Natural killer cell (primary cell): ENCODE measurements at regions not wholly inside any gene's neighbourhood (a gene's known extent, or its start where the extent isn't known, plus 50 kb on each side); places are given as distances from the start of the nearest gene placed in this dataset.

Experiments used
- ATAC-seq, 3 donors: fragments of 150-1000 bp in 2 of 3; fragments of 200-7000 bp in 1 of 3; cut with Tn5 transposase; 1 replicate in 1 of 3; 2 replicates in 2 of 3; pipeline ENCODE4 v1.10.0; 2021; ENCODE audit warnings: mild to moderate bottlenecking in 2 of 3, moderate library complexity in 2 of 3
- DNase-seq, 2 donors: peaks; one replicate each; pipeline versions ENCODE4 v3.0.0 to v3.0.0-alpha.2; 2013 to 2021; ENCODE audit warnings: mixed read lengths in 1 of 2
- H3K27ac ChIP-seq: one replicate; pipeline ENCODE4 v1.5.1; 2013; ENCODE audit warnings: mild to moderate bottlenecking, low read length
- H3K27me3 ChIP-seq: one replicate; pipeline ENCODE4 v1.6.1; 2013; ENCODE audit warnings: low read length; ENCODE audit not compliant: control insufficient read depth, insufficient read depth
- H3K36me3 ChIP-seq: one replicate; pipeline ENCODE4 v1.6.1; 2013; ENCODE audit warnings: low read length; ENCODE audit not compliant: control insufficient read depth, insufficient read depth
- H3K4me1 ChIP-seq: one replicate; pipeline ENCODE4 v1.6.1; 2013; ENCODE audit warnings: low read length; ENCODE audit not compliant: control insufficient read depth, insufficient read depth
- H3K4me3 ChIP-seq: one replicate; pipeline ENCODE4 v1.5.1; 2013; ENCODE audit warnings: low read length
- H3K9me3 ChIP-seq: one replicate; pipeline ENCODE4 v1.6.1; 2013; ENCODE audit warnings: low read length; ENCODE audit not compliant: control insufficient read depth, insufficient read depth
- H3K27ac Mint-ChIP-seq, 2 donors: one replicate each; pipeline ENCODE4 v1.8.0; 2022; ENCODE audit warnings: mild to moderate bottlenecking in 2 of 2, mixed read lengths in 2 of 2, moderate library complexity in 1 of 2
- H3K27me3 Mint-ChIP-seq, 2 donors: one replicate each; pipeline ENCODE4 v1.8.0; 2022; ENCODE audit warnings: low read depth in 2 of 2, mixed read lengths in 2 of 2
- H3K36me3 Mint-ChIP-seq: one replicate; pipeline ENCODE4 v1.8.0; 2022; ENCODE audit warnings: mixed read lengths
- H3K4me1 Mint-ChIP-seq, 2 donors: one replicate each; pipeline ENCODE4 v1.8.0; 2022; ENCODE audit warnings: mixed read lengths in 2 of 2
- H3K4me3 Mint-ChIP-seq: one replicate; pipeline ENCODE4 v1.8.0; 2022; ENCODE audit warnings: mild to moderate bottlenecking, moderate library complexity, mixed read lengths
- H3K9me3 Mint-ChIP-seq, 2 donors: one replicate each; pipeline ENCODE4 v1.8.0; 2022; ENCODE audit warnings: mixed read lengths in 2 of 2
- CTCF ChIP-seq: fragments of 200-600 bp; IDR thresholded peaks from one replicate; pipeline ENCODE4 v1.8.0; 2022; ENCODE audit warnings: antibody characterized with exemption
- WGBS: methylation state at CpG from one replicate; pipeline ENCODE4 v1.1.7; 2013; ENCODE audit warnings: missing lambda C conversion rate; ENCODE audit not compliant: insufficient coverage; 5-methylcytosine and 5-hydroxymethylcytosine counted together
- intact Hi-C: fragments of 100-400 bp; cut with micrococcal nuclease; formaldehyde crosslinking; loops from one replicate; pipeline ENCODE4 v1.14.2; 2022

GRCh38 chr18:76055578-76055977, 439.5 kb downstream of the ZNF516 start:
- intact Hi-C loops, result no loop called here
- Mint-ChIP-seq H3K36me3 (no peaks in the 10 kb centered on the region), H3K9me3 (no peaks in the 10 kb centered on the region), H3K27me3 (peaks cover 0 to 10% of the 10 kb centered on the region in 2 donors), H3K4me1 (no peaks in the 10 kb centered on the region), H3K27ac (no peak overlapping the region), H3K4me3 (no peak overlapping the region)
- TF ChIP-seq CTCF, result no peak
- Histone ChIP-seq H3K4me3 (no peak overlapping the region), H3K27me3 (no peaks in the 10 kb centered on the region), H3K9me3 (no peaks in the 10 kb centered on the region), H3K36me3 (no peaks in the 10 kb centered on the region), H3K27ac (no peak overlapping the region), H3K4me1 (no peaks in the 10 kb centered on the region)
- no peak for ATAC-seq
- WGBS, result 93% methylated on average over 7 of the region's 9 CpGs
- no peak for DNase-seq

GRCh38 chr18:76055025-76055424, 440.0 kb downstream of the ZNF516 start:
- Mint-ChIP-seq H3K27me3 (peaks cover 0 to 10% of the 10 kb centered on the region in 2 donors), H3K9me3 (no peaks in the 10 kb centered on the region), H3K4me3 (no peak overlapping the region), H3K4me1 (no peaks in the 10 kb centered on the region), H3K36me3 (no peaks in the 10 kb centered on the region), H3K27ac (no peak overlapping the region)
- Histone ChIP-seq H3K9me3 (no peaks in the 10 kb centered on the region), H3K4me3 (no peak overlapping the region), H3K27me3 (no peaks in the 10 kb centered on the region), H3K27ac (no peak overlapping the region), H3K4me1 (no peaks in the 10 kb centered on the region), H3K36me3 (no peaks in the 10 kb centered on the region)
- ATAC-seq (peak in 1 of 3 donors; percentile 49), DNase-seq (no peak)
- 90% methylated on average over 9 of the region's 9 CpGs for WGBS
- intact Hi-C loops, result no loop called here
- no peak for TF ChIP-seq CTCF

- Histone ChIP-seq H3K4me1 (no peaks in the 10 kb centered on the region), H3K4me3 (no peak overlapping the region), H3K36me3 (no peaks in the 10 kb centered on the region), H3K27ac (no peak overlapping the region), H3K27me3 (no peaks in the 10 kb centered on the region), H3K9me3 (no peaks in the 10 kb centered on the region)
- no peaks in the 10 kb centered on the region for H3K9me3 Mint-ChIP-seq
- 53% methylated on average over 5 of the region's 5 CpGs for WGBS
- ATAC-seq (no peak), DNase-seq (no peak)
- intact Hi-C loops, result no loop called here
- no peak overlapping the region for H3K27ac Mint-ChIP-seq
- no peak overlapping the region for H3K4me3 Mint-ChIP-seq
- TF ChIP-seq CTCF, result no peak
- no peaks in the 10 kb centered on the region for H3K36me3 Mint-ChIP-seq
- no peaks in the 10 kb centered on the region for H3K4me1 Mint-ChIP-seq
- H3K27me3 Mint-ChIP-seq, result peaks cover 0 to 10% of the 10 kb centered on the region in 2 donors
Observed at GRCh38 chr18:76054156-76054555, 440.9 kb downstream of the ZNF516 start.

GRCh38 chr18:76053551-76053950, 441.5 kb downstream of the ZNF516 start:
- H3K4me1 ChIP-seq, result no peaks in the 10 kb centered on the region
- H3K4me1 Mint-ChIP-seq, result no peaks in the 10 kb centered on the region
- intact Hi-C loops, result no loop called here
- DNase-seq (no peak), ATAC-seq (no peak)
- H3K4me3 ChIP-seq, result no peak overlapping the region
- H3K27ac Mint-ChIP-seq, result no peak overlapping the region
- TF ChIP-seq CTCF, result no peak
- no peak overlapping the region for H3K4me3 Mint-ChIP-seq
- no peaks in the 10 kb centered on the region for H3K9me3 Mint-ChIP-seq
- H3K9me3 ChIP-seq, result no peaks in the 10 kb centered on the region
- no peak overlapping the region for H3K27ac ChIP-seq
- H3K36me3 Mint-ChIP-seq, result no peaks in the 10 kb centered on the region
- peaks cover 0 to 10% of the 10 kb centered on the region in 2 donors for H3K27me3 Mint-ChIP-seq
- H3K36me3 ChIP-seq, result no peaks in the 10 kb centered on the region
- WGBS, result 93% methylated on average over 8 of the region's 8 CpGs
- no peaks in the 10 kb centered on the region for H3K27me3 ChIP-seq
